ENCODE measurements at regions not wholly inside any gene's neighbourhood (a gene's known extent, or its start where the extent isn't known, plus 50 kb on each side); places are given as distances from the start of the nearest gene placed in this dataset.
"Not testable (repeated sequence)": the region's sequence is repeated elsewhere in the genome, so short reads cannot be mapped to it uniquely, and the experiment has no call there.

- Histone ChIP-seq H3K36me3 (no peaks in the 10 kb centered on the region), H3K4me1 (ENCODE audit: control insufficient read depth in 1 of 2, low read depth in 2 of 2) (no peaks in the 10 kb centered on the region), H3K4me3 (no peak overlapping the region), H3K9me3 (no peaks in the 10 kb centered on the region), H3K27ac (no peak overlapping the region), H3K27me3 (replicated peaks; ENCODE audit: insufficient read depth) (no peaks in the 10 kb centered on the region)
- no peak for TF ChIP-seq CTCF (IDR thresholded peaks at IDR 0.05)
- no peak for ATAC-seq (ENCODE audit: insufficient number of reproducible peaks, low FRiP score, low read depth)
- DNase-seq (ENCODE audit: low spot score) = no peak
Observed at GRCh38 chr7:51823437-51823836, 506.8 kb upstream of the COBL start.

- H3K36me3 ChIP-seq = no peaks in the 10 kb centered on the region
- no peak overlapping the region for H3K27ac ChIP-seq
- H3K4me1 ChIP-seq (ENCODE audit: control insufficient read depth in 1 of 2, low read depth in 2 of 2) = no peaks in the 10 kb centered on the region
- no peaks in the 10 kb centered on the region for H3K27me3 ChIP-seq (replicated peaks; ENCODE audit: insufficient read depth)
- no peak overlapping the region for H3K4me3 ChIP-seq
- ATAC-seq (ENCODE audit: insufficient number of reproducible peaks, low FRiP score, low read depth) = no peak
- H3K9me3 ChIP-seq = no peaks in the 10 kb centered on the region
- no peak for TF ChIP-seq CTCF (IDR thresholded peaks at IDR 0.05)
- DNase-seq (ENCODE audit: low spot score) = no peak
Observed at GRCh38 chr7:51817694-51818225, 501.2 kb upstream of the COBL start.

- not testable (repeated sequence) for H3K9me3 ChIP-seq; H3K27me3 ChIP-seq (replicated peaks; ENCODE audit: insufficient read depth); H3K27ac ChIP-seq; DNase-seq (ENCODE audit: low spot score); H3K4me3 ChIP-seq; H3K36me3 ChIP-seq; H3K4me1 ChIP-seq (ENCODE audit: control insufficient read depth in 1 of 2, low read depth in 2 of 2); ATAC-seq (ENCODE audit: insufficient number of reproducible peaks, low FRiP score, low read depth)
Observed at GRCh38 chr7:51805783-51806431, 489.3 kb upstream of the COBL start.

- ATAC-seq (ENCODE audit: insufficient number of reproducible peaks, low FRiP score, low read depth) (no peak), DNase-seq (ENCODE audit: low spot score) (no peak)
- no peak for TF ChIP-seq CTCF (IDR thresholded peaks at IDR 0.05)
- Histone ChIP-seq H3K36me3 (no peaks in the 10 kb centered on the region), H3K27me3 (replicated peaks; ENCODE audit: insufficient read depth) (no peaks in the 10 kb centered on the region), H3K4me1 (ENCODE audit: control insufficient read depth in 1 of 2, low read depth in 2 of 2) (no peaks in the 10 kb centered on the region), H3K4me3 (no peak overlapping the region), H3K27ac (no peak overlapping the region), H3K9me3 (no peaks in the 10 kb centered on the region)
Observed at GRCh38 chr7:51802718-51803117, 486.1 kb upstream of the COBL start.

- H3K4me1 ChIP-seq (ENCODE audit: control insufficient read depth in 1 of 2, low read depth in 2 of 2) = no peaks in the 10 kb centered on the region
- no peaks in the 10 kb centered on the region for H3K36me3 ChIP-seq
- ATAC-seq (ENCODE audit: insufficient number of reproducible peaks, low FRiP score, low read depth) (no peak), DNase-seq (ENCODE audit: low spot score) (no peak)
- TF ChIP-seq CTCF (IDR thresholded peaks at IDR 0.05) = no peak
- no peaks in the 10 kb centered on the region for H3K9me3 ChIP-seq
- no peak overlapping the region for H3K4me3 ChIP-seq
- H3K27me3 ChIP-seq (replicated peaks; ENCODE audit: insufficient read depth) = no peaks in the 10 kb centered on the region
- no peak overlapping the region for H3K27ac ChIP-seq
Observed at GRCh38 chr7:51797371-51797770, 480.8 kb upstream of the COBL start.

- H3K36me3 ChIP-seq = no peaks in the 10 kb centered on the region
Observed at GRCh38 chr7:51792796-51793195, 476.2 kb upstream of the COBL start.

More at GRCh38 chr7:51792796-51793195, 476.2 kb upstream of the COBL start:
- Histone ChIP-seq H3K9me3 (no peaks in the 10 kb centered on the region), H3K27me3 (replicated peaks; ENCODE audit: insufficient read depth) (no peaks in the 10 kb centered on the region), H3K4me1 (ENCODE audit: control insufficient read depth in 1 of 2, low read depth in 2 of 2) (no peaks in the 10 kb centered on the region), H3K27ac (no peak overlapping the region), H3K4me3 (no peak overlapping the region)
- ATAC-seq (ENCODE audit: insufficient number of reproducible peaks, low FRiP score, low read depth) (no peak), DNase-seq (ENCODE audit: low spot score) (no peak)
- no peak for TF ChIP-seq CTCF (IDR thresholded peaks at IDR 0.05)
